HG02943 (cell line): ENCODE measurements at regions not wholly inside any gene's neighbourhood (a gene's known extent, or its start where the extent isn't known, plus 50 kb on each side); places are given as distances from the start of the nearest gene placed in this dataset.

Experiments used
- ATAC-seq: cut with Tn5 transposase; IDR thresholded peaks from one replicate; pipeline ENCODE4 v1.9.1; 2021; ENCODE audit warnings: mild to moderate bottlenecking, low read depth, moderate library complexity; ENCODE audit not compliant: unreplicated experiment

DNA sequence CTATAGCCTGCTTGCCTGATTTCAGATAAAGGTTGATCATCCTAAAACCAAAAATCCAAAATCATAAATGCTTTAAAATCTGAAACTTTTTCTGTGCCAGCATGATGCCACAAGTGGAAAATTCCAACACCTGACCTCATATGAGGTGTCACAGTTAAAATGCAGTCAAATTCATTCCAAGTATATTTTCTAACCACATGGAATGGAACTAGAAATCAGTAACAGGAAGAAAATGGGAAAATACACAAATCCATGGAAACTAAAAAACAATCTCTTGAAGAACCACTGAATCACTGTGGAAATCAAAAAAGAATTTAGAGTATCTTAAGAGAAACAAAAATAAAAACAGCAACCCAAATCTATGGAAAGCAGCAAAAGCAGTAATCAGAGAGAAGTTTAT, 297.5 kb upstream of the COX7C start:
- ATAC-seq, result no peak

GRCh38 chr5:86329318-86329717, 288.4 kb upstream of the COX7C start:
- ATAC-seq, result no peak

DNA sequence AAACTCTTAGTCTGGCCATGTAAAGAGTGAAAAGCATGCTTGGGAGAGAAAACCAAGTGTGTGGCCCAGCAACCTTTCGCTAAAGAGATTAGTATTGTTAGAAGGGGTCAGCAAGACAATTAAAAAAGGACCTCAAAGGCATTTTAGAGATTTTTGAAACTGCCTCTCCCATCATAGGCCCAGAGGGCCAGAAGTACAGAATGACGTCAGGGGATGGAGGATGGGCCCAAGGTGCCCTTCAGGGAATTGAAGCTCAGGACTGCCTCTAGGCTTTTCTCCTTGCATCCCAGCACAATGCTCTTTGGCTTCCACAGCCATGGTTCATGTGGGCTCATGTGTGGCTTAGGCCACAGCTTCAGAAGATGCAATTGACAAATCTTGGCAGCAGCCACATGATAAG, 287.0 kb upstream of the COX7C start:
- ATAC-seq, result no peak

- ATAC-seq, result no peak
Measured at GRCh38 chr5:86332851-86333250, 284.9 kb upstream of the COX7C start.

DNA sequence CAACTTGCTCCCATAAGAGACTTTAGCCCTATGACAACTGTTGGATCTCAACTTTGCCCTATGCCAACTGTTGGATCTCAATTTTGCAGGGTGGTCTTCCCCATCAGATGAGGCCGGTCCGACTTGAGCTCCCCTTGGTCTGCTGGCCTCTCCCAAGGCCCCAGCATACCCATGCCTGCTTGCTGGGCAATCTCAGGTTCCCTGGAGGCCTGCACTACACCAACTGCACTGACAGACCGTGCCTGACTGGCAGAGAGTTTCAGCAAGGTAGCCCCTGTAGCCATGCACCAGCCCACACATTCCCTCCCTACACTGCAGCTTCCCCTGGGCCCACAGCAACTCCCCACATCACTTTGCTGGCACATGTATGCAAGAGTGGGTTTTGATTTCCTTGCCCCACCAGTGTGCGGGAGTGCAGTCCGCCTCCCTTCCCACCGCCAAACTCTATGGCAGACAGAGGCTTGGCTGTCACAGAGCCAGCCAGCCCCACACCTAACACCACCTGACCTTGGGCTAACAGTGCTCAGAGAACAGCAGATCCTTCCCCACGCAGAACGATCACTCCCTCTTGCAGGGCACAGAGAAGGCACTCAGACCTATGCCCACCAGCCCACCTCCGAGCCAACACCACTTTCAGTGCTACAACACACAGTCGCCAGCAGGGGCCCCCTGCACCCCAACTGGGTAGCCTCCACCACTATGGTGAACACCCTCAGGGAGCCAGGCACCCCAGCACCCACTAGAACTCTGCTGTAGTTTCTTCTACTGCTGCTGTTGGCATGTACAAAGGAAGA, 279.9 kb upstream of the COX7C start:
- no peak for ATAC-seq

DNA sequence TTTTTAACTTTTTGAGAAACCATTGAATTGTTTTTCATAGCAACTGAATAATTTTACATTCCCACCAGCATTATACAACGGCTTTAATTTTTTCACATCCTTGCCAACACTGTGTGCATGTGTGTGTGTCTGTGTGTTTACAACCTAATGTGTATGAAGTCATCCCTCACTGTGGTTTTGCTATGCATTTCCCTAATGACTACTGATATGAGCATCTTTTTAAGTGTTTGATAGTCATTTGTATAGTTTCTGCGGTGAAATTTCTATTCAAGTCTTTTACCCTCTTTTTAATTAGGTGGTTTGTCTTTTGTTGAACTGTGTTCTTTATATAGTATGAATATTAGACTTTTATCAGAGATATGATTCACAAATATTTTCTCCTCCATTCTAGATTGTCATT, 263.1 kb upstream of the COX7C start:
- ATAC-seq, result no peak

DNA sequence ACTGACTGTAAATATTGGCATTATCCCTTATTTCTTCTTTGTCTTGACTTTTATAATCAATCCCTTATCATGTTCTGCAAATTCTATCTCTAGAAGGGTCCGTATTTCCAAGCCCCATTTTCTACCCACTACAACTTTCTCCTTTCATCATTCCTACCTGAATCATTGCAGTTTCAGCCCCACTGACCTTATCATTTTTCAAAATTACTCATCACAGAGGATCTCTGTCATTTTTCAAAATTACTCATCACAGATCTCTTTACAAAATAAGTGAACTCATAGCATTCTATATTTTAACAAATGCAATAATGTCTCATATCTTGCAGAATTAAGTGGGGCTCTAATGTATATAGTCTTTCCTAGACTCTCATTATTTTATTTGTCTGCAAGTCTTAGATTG, 256.9 kb upstream of the COX7C start:
- no peak for ATAC-seq

DNA sequence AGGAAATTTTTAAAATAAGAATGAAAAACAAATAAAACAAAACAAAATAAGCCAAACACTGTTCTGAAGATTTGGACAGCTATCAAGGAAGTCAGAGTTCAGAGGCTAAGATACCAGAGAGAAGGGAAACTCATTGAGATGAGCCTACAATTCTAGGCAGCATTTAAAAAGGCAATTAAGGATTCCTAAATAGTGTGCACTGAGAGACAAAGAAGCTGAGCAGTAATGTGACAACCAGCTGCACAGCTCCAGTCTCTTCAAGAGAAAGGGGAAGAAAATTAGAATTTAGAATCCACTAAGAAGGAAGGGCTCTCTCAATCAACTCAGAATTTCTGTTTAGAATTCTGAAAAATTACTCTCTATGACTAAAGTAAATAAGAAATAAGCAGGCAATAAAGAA, 246.7 kb upstream of the COX7C start:
- ATAC-seq, result no peak

DNA sequence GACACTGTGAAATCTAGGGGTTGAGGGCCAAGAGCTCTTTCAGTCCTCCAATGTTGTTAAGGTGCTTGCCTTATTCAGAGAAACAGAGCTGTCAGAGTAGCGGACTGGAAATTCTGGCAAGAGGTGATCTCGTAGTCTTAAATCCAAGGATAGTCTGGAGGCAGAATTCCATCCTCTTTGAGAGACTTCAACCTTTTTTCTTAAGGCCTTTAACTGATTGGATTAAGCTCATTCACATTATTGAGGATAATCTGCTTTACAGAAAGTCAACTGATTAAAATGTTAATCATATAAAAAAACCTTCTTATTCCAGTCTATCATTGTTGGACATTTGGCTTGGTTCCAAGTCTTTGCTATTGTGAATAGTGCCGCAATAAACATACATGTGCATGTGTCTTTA, 243.1 kb upstream of the COX7C start:
- ATAC-seq, result no peak

GRCh38 chr5:86376214-86376613, 241.5 kb upstream of the COX7C start:
- no peak for ATAC-seq

- no peak for ATAC-seq
Measured at GRCh38 chr5:86403190-86403589, 214.6 kb upstream of the COX7C start.

- no peak for ATAC-seq
Measured at GRCh38 chr5:86404256-86404655, 213.5 kb upstream of the COX7C start.

GRCh38 chr5:86407711-86408110, 210.0 kb upstream of the COX7C start:
- ATAC-seq, result no peak

DNA sequence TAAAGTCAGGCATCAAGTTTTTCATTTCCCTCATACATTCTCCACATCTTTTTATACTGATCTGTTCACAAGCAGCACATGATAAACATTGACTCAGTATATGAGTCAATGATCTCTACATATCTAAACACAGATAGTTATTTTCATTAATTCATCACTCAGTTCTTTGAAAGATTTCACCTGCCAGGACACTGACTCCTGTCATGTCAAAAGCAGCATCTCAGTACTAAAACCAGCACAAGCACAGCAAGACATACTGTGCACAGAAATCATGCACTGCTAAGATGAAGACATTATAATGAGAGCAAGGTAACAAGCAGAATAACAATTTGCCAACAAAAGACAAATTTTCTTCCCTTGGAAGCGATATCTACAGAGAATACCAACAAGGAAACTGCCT, 206.1 kb upstream of the COX7C start:
- ATAC-seq, result no peak

DNA sequence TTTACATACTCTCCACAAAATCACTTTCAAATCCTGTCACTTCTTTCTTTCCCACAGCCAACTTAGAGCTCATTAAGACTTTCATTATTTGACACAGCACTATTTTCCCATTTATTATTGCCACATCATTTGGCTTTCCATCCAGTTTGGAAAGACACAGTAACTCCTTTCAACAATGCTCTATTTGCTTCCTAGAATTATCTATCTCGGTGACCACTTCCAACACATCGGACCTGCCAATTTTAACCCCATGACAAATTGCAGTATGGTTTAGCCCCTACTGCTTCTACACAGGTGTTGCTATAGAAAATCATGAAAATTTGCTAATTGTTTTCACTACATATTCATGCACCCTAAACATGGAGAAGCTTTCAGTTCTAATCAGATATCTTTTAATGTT, 190.6 kb upstream of the COX7C start:
- no peak for ATAC-seq

DNA sequence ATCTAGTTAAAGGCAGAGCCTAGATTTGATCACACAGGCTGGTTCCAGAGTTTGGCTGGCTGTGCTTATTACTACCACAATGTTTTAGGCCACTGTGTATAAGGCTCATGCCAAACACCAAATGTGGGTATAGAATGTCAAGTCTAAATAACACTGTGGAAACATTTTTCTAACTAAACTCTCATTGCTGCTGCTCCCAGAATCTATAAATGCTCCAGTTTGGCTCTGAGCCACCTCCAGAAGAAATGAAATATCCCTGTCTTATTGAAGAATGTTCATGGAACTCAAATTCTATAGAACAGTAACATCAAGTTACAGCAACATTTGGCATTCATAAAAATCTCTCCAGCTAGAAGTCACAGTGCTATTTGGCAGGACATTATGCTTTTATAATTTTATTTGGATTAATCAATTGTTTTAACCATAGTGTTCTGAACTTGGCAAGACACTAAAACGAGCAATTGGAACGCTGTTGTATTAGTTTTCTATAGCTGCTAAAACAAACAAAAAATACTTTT, 178.1 kb upstream of the COX7C start:
- ATAC-seq, result no peak

GRCh38 chr5:86442036-86442745, 175.6 kb upstream of the COX7C start:
- no peak for ATAC-seq

DNA sequence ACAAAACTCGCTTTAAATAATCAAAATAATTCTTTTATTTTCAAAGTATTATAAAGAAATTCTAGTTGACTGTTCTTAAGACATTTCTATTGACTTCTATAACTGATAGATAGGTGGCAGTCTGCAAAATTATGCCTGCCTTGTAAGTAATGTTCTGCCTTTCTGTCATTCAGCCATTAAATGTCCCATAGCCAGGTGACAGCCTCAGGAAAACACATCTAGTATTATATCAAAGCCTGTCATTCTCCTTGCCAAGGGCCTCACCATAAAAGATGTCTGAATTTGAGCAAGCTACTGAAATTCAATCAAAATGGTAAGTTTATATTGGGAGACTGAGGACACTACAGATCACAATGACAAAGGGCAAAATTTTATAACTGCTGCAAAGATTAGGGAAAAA, 170.4 kb upstream of the COX7C start:
- ATAC-seq, result no peak

- ATAC-seq, result no peak
Measured at GRCh38 chr5:86452251-86452650, 165.5 kb upstream of the COX7C start.

GRCh38 chr5:86460519-86460918, 157.2 kb upstream of the COX7C start:
- no peak for ATAC-seq

- ATAC-seq, result no peak
Measured at GRCh38 chr5:86461169-86461956, 156.4 kb upstream of the COX7C start.
